Right lobe of liver (tissue), 6 donors: ENCODE measurements at regions not wholly inside any gene's neighbourhood (a gene's known extent, or its start where the extent isn't known, plus 50 kb on each side); places are given as distances from the start of the nearest gene placed in this dataset.

ENCODE experiments used
- ATAC-seq, 4 donors: fragments of 200-7000 bp; cut with Tn5 transposase; one replicate each; pipeline ENCODE4 v1.9.1; 2020; ENCODE audit warnings: mild to moderate bottlenecking in 4 of 4, moderate library complexity in 4 of 4
- DNase-seq, 3 donors: peaks; one replicate each; pipeline ENCODE4 v3.0.0-alpha.2; 2020
- H3K27ac ChIP-seq, 3 donors: fragments of 200-600 bp; one replicate each; pipeline ENCODE4 v1.8.0; 2022
- H3K27me3 ChIP-seq, 2 donors: fragments of 200-600 bp; one replicate each; pipeline ENCODE4 v1.8.0; 2022
- H3K36me3 ChIP-seq, 4 donors: fragments of 200-600 bp; sonication (generic) in 1 of 4; one replicate each; pipeline versions ENCODE4 v1.5.1 to v1.8.0; 2017 to 2022; ENCODE audit warnings: control low read depth in 1 of 4
- H3K4me1 ChIP-seq, 4 donors: fragments of 200-600 bp; sonication (generic) in 1 of 4; one replicate each; pipeline versions ENCODE4 v1.5.1 to v1.8.0; 2017 to 2022; ENCODE audit warnings: control low read depth in 1 of 4
- H3K4me3 ChIP-seq, 3 donors: fragments of 200-600 bp; one replicate each; pipeline ENCODE4 v1.8.0; 2022
- H3K9me3 ChIP-seq, 4 donors: fragments of 200-600 bp; sonication (generic) in 1 of 4; one replicate each; pipeline versions ENCODE4 v1.5.1 to v1.8.0; 2017 to 2022; ENCODE audit warnings: control low read depth in 1 of 4
- POLR2A ChIP-seq: fragments of 450-650 bp; IDR thresholded peaks from one replicate; pipeline ENCODE4 v1.6.1; 2017; ENCODE audit warnings: antibody characterized with exemption, mild to moderate bottlenecking
- WGBS: methylation state at CpG from one replicate; pipeline ENCODE4 v1.1.6; 2018; ENCODE audit warnings: low coverage, low lambda C conversion rate; ENCODE audit not compliant: insufficient coverage; ENCODE audit errors: missing lambda C conversion rate; 5-methylcytosine and 5-hydroxymethylcytosine counted together
- intact Hi-C, 2 donors: fragments of 100-400 bp; cut with DNase I; formaldehyde crosslinking; loops; one replicate each; pipeline versions ENCODE4 v1.11.2 to v1.14.1; 2022
- TF ChIP-seq, protein P1 (sequence below), 4 donors: fragments of 200-600 bp in 3 of 4; fragments of 450-650 bp in 1 of 4; IDR thresholded peaks; one replicate each; pipeline versions ENCODE4 v1.5.1 to v1.8.0; 2016 to 2022; ENCODE audit warnings: antibody characterized with exemption in 4 of 4, mild to moderate bottlenecking in 2 of 4
- donor health status: DM: no; HTN: yes; CAD: no.
- donor health status: DM: no; HTN: no; CAD: no.
- donor health status: DM: no; HTN: no; CAD: no.
- donor health status: DM: no; HTN: yes; CAD: no.
- donor health status: DM: no; HTN: yes; CAD: no.

DNA sequence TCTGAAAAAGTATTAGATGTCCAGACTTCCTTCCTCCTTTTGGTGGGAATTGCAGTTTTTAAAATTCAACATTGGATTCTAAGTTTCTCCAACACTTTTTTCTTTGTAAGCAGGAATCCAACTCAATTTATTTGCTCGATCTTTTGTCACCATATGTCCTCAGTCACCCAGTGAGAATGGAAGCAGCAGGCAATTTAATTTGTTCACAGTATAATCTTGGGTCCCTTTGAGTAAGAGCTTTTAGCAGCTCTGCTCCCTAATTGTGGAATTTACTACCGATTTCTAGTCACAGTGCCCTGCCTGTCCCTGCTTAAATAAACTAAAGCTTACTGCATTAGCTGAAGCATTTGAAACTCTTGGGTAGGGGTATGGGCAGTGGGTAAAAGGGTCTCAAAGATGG, 98.6 kb downstream of the BTBD3 start:
- 31% methylated on average over 2 of the region's 2 CpGs for WGBS
- no peak for ATAC-seq
- H3K4me3 ChIP-seq, result no peak overlapping the region
- H3K4me1 ChIP-seq, result no peaks in the 10 kb centered on the region
- DNase-seq, result no peak
- no peaks in the 10 kb centered on the region for H3K27me3 ChIP-seq
- H3K36me3 ChIP-seq, result no peaks in the 10 kb centered on the region
- TF ChIP-seq, protein P1, sequence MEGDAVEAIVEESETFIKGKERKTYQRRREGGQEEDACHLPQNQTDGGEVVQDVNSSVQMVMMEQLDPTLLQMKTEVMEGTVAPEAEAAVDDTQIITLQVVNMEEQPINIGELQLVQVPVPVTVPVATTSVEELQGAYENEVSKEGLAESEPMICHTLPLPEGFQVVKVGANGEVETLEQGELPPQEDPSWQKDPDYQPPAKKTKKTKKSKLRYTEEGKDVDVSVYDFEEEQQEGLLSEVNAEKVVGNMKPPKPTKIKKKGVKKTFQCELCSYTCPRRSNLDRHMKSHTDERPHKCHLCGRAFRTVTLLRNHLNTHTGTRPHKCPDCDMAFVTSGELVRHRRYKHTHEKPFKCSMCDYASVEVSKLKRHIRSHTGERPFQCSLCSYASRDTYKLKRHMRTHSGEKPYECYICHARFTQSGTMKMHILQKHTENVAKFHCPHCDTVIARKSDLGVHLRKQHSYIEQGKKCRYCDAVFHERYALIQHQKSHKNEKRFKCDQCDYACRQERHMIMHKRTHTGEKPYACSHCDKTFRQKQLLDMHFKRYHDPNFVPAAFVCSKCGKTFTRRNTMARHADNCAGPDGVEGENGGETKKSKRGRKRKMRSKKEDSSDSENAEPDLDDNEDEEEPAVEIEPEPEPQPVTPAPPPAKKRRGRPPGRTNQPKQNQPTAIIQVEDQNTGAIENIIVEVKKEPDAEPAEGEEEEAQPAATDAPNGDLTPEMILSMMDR (IDR thresholded peaks at IDR 0.05), result no peak
- no peak for TF ChIP-seq POLR2A
- no peaks in the 10 kb centered on the region for H3K9me3 ChIP-seq
- H3K27ac ChIP-seq, result no peak overlapping the region
- intact Hi-C loops, result no loop called here

DNA sequence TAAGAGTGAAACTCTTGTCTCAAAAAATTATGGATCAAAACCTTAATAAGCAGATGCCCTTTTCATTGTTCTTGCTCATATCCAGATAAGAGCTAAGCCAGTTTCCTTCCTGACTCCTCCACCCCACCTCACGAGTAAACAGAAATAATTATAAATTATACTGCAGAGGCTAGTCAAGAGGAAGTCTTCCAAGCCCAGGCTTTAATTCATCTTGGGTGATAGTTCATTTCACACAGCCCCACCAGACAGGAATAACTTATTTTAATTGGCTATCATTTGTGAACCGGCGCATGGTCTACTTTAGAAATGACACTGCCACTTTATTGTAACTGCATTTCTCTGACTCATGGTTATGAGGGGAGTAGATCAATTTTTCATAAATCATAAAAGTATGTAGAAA, 102.0 kb downstream of the BTBD3 start:
- H3K27me3 ChIP-seq, result no peaks in the 10 kb centered on the region
- intact Hi-C loops, result no loop called here
- no peaks in the 10 kb centered on the region for H3K4me1 ChIP-seq
- no peak for ATAC-seq
- TF ChIP-seq POLR2A, result no peak
- TF ChIP-seq, protein P1 (IDR thresholded peaks at IDR 0.05), result no peak
- no peak for DNase-seq
- no peaks in the 10 kb centered on the region for H3K9me3 ChIP-seq
- no peak overlapping the region for H3K27ac ChIP-seq
- WGBS, result 46% methylated on average over 3 of the region's 3 CpGs
- H3K4me3 ChIP-seq, result no peak overlapping the region
- H3K36me3 ChIP-seq, result no peaks in the 10 kb centered on the region

DNA sequence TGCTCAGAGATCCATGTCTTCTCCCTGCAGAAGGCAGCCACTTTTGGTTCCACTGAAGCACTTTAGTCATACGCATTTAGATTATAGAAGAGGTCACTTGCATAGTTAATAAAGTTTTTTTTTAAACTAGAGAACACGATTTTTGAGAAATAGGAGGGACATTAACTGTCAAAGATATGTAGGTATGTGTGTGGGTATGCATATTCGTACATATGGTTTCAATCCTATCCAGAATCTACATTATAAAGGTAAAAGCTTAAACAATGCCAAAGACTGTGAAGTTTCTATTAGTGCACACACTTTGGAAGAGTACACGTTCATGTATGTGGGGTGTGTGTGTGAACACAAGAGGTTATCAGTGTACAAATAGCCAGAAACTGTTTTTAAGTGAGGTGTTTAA, 103.2 kb downstream of the BTBD3 start:
- Histone ChIP-seq H3K4me1 (no peaks in the 10 kb centered on the region), H3K9me3 (no peaks in the 10 kb centered on the region), H3K36me3 (no peaks in the 10 kb centered on the region), H3K27ac (no peak overlapping the region), H3K4me3 (no peak overlapping the region), H3K27me3 (no peaks in the 10 kb centered on the region)
- no peak for TF ChIP-seq POLR2A
- TF ChIP-seq, protein P1 (IDR thresholded peaks at IDR 0.05), result no peak
- ATAC-seq (no peak), DNase-seq (no peak)
- intact Hi-C loops, result no loop called here
- WGBS, result 47% methylated on average over 4 of the region's 4 CpGs

DNA sequence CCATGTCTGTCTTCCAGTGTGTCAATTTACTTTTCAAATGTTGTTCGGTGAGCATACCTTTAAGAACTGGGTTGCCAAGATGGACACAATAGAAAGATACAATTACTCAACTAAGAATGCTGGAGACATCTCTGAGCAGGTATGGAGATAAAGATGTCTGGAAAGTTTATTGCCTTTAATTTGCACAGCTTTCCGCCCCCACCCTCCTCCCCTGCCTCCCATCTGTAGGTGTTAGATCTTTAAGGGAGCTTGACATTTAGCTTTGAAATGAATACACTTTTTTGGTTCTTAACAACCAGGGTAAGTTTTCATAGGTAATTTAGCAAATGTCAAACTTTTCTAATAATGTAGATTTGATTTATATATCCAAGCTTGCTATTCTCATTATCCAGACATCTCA, 104.4 kb downstream of the BTBD3 start:
- Histone ChIP-seq H3K9me3 (no peaks in the 10 kb centered on the region), H3K27ac (no peak overlapping the region), H3K36me3 (no peaks in the 10 kb centered on the region), H3K27me3 (no peaks in the 10 kb centered on the region), H3K4me1 (no peaks in the 10 kb centered on the region), H3K4me3 (no peak overlapping the region)
- intact Hi-C loops, result no loop called here
- WGBS, result 87% methylated on average over 2 of the region's 2 CpGs
- DNase-seq (no peak), ATAC-seq (no peak)
- TF ChIP-seq, protein P1 (IDR thresholded peaks at IDR 0.05), result no peak
- TF ChIP-seq POLR2A, result no peak

DNA sequence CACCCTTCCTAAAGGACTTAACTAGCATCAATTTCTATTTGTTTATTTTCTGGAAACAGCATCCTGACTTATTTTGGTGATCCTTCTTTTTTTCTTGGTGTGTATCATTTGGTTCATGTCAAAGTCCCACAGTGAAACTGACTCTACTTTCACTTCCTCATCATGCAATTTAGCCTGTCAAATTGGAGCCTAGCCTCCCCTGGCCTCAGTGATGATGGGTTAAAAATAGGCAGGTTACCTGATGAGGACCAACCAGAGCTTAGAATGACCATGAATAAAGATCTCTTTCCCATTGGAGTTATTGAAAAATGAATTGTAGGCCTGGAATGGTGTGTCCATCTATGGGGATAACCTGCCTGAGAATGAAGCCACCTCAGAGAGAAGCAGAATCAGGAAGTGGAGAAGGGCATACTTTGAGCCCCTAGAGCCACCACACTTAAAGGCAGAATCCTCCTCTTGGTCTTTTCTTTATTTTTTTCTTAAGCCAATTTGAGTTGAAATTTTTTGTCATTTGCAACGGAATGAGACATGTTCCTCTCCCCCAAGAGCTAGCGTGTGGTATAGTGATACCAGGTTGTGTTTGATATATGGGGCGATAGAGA, 105.6 kb downstream of the BTBD3 start:
- H3K27me3 ChIP-seq, result no peaks in the 10 kb centered on the region
- intact Hi-C loops, result no loop called here
- WGBS, result no CpG with 5 or more reads among the region's 3 CpGs
- DNase-seq, result no peak
- H3K36me3 ChIP-seq, result no peaks in the 10 kb centered on the region
- TF ChIP-seq POLR2A, result no peak
- TF ChIP-seq, protein P1 (IDR thresholded peaks at IDR 0.05), result no peak
- no peak overlapping the region for H3K27ac ChIP-seq
- no peak overlapping the region for H3K4me3 ChIP-seq
- H3K9me3 ChIP-seq, result no peaks in the 10 kb centered on the region
- no peak for ATAC-seq
- no peaks in the 10 kb centered on the region for H3K4me1 ChIP-seq
